HL-60 (cell line): ENCODE measurements at regions not wholly inside any gene's neighbourhood (a gene's known extent, or its start where the extent isn't known, plus 50 kb on each side); places are given as distances from the start of the nearest gene placed in this dataset.

Experiments used
- DNase-seq, 2 experiments: peaks; one replicate each; pipeline ENCODE4 v3.0.0-alpha.2; 2010 to 2020; ENCODE audit warnings: low read depth in 1 of 2, low spot score in 1 of 2
- H3K27ac ChIP-seq: fragments of 250-450 bp; sonication (Bioruptor Pico); replicated peaks from 2 replicates; pipeline ENCODE4 v1.5.1; 2020; ENCODE audit warnings: mild to moderate bottlenecking, moderate library complexity
- H3K27me3 ChIP-seq: fragments of 250-450 bp; sonication (Bioruptor Pico); 2 replicates; pipeline ENCODE4 v1.5.1; 2021; ENCODE audit warnings: mild to moderate bottlenecking, moderate library complexity; ENCODE audit not compliant: insufficient read depth, poor library complexity, severe bottlenecking
- H3K4me3 ChIP-seq: replicated peaks from 2 replicates; pipeline ENCODE4 v1.5.1; 2011; ENCODE audit warnings: mild to moderate bottlenecking, control low read depth, low read length; ENCODE audit not compliant: insufficient read depth
- GABPA ChIP-seq: IDR thresholded peaks from 2 replicates; pipeline ENCODE4 v1.6.1; 2012; ENCODE audit warnings: low read depth
- POLR2AphosphoS5 ChIP-seq: IDR thresholded peaks from 2 replicates; pipeline ENCODE4 v1.6.1; 2012; ENCODE audit warnings: low read depth
- SPI1 ChIP-seq: IDR thresholded peaks from 2 replicates; pipeline ENCODE4 v1.6.1; 2012; ENCODE audit warnings: low read depth, mild to moderate bottlenecking, borderline replicate concordance
- TF ChIP-seq, protein P1 (sequence below): IDR thresholded peaks from 2 replicates; pipeline ENCODE4 v1.6.1; 2012; ENCODE audit warnings: low read depth; ENCODE audit not compliant: insufficient replicate concordance
- TF ChIP-seq, protein P2 (sequence below): IDR thresholded peaks from one replicate; pipeline ENCODE4 v1.5.1; 2011; ENCODE audit warnings: low read length, control low read depth, inconsistent platforms; ENCODE audit not compliant: insufficient read depth

DNA sequence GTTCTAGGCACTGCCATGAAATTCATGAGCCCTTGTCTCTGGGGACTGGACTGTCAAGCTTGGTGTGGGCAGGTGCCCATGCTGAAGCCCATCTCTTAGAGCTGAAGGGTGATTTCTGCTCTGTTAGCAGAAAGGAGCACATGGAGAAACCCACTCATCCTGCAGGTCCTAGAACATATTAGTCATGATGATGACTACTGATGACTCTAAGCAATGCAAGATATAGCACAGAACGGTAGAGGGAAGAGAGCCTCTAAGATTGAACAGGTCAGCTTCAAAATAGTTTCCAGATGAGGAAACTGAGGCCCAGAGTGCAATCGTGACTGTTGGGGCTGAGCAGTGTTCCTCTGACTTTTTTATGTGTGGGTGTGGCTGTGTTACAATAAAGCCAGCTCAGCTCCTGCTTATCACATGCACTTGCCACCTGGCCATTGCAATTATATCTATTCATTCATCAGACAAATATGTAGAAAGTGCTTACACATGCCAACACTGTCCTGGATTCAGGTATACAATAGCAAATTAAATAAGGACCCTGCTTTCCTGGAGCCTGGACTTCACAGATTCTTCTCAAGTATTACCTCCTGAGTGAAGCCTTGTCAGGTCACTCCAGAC, 140.2 kb upstream of the BRINP1 start:
- TF ChIP-seq GABPA (no peak), SPI1 (no peak)
- TF ChIP-seq, protein P1, sequence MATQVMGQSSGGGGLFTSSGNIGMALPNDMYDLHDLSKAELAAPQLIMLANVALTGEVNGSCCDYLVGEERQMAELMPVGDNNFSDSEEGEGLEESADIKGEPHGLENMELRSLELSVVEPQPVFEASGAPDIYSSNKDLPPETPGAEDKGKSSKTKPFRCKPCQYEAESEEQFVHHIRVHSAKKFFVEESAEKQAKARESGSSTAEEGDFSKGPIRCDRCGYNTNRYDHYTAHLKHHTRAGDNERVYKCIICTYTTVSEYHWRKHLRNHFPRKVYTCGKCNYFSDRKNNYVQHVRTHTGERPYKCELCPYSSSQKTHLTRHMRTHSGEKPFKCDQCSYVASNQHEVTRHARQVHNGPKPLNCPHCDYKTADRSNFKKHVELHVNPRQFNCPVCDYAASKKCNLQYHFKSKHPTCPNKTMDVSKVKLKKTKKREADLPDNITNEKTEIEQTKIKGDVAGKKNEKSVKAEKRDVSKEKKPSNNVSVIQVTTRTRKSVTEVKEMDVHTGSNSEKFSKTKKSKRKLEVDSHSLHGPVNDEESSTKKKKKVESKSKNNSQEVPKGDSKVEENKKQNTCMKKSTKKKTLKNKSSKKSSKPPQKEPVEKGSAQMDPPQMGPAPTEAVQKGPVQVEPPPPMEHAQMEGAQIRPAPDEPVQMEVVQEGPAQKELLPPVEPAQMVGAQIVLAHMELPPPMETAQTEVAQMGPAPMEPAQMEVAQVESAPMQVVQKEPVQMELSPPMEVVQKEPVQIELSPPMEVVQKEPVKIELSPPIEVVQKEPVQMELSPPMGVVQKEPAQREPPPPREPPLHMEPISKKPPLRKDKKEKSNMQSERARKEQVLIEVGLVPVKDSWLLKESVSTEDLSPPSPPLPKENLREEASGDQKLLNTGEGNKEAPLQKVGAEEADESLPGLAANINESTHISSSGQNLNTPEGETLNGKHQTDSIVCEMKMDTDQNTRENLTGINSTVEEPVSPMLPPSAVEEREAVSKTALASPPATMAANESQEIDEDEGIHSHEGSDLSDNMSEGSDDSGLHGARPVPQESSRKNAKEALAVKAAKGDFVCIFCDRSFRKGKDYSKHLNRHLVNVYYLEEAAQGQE, result no peak
- no peak for DNase-seq
- no peak overlapping the region for H3K27ac ChIP-seq
- H3K27me3 ChIP-seq, result no peaks in the 10 kb centered on the region
- H3K4me3 ChIP-seq, result no peak overlapping the region

DNA sequence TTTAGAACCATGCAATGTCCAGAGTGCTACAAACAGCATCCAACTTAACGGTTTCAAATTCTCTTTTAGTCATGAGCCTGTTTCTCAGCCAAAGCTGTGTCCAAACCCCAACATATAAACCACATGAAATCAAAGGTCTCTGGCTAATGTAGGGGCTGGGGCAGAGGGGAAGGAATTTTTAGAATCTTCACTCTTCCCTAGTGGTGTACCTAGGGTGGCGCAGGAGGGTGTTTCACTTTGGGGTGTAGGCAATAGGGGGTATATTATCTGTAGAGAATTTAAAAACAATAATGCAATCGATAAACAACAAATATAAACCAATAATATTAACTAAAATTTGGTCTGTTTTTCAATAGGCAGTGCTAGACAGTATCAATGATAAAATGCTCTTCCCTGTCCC, 132.1 kb upstream of the BRINP1 start:
- Histone ChIP-seq H3K4me3 (no peak overlapping the region), H3K27ac (no peak overlapping the region), H3K27me3 (no peaks in the 10 kb centered on the region)
- DNase-seq, result no peak
- TF ChIP-seq GABPA (no peak), POLR2AphosphoS5 (no peak), SPI1 (no peak)
- TF ChIP-seq, protein P1, result no peak
- TF ChIP-seq, protein P2, sequence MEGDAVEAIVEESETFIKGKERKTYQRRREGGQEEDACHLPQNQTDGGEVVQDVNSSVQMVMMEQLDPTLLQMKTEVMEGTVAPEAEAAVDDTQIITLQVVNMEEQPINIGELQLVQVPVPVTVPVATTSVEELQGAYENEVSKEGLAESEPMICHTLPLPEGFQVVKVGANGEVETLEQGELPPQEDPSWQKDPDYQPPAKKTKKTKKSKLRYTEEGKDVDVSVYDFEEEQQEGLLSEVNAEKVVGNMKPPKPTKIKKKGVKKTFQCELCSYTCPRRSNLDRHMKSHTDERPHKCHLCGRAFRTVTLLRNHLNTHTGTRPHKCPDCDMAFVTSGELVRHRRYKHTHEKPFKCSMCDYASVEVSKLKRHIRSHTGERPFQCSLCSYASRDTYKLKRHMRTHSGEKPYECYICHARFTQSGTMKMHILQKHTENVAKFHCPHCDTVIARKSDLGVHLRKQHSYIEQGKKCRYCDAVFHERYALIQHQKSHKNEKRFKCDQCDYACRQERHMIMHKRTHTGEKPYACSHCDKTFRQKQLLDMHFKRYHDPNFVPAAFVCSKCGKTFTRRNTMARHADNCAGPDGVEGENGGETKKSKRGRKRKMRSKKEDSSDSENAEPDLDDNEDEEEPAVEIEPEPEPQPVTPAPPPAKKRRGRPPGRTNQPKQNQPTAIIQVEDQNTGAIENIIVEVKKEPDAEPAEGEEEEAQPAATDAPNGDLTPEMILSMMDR, result no peak

DNA sequence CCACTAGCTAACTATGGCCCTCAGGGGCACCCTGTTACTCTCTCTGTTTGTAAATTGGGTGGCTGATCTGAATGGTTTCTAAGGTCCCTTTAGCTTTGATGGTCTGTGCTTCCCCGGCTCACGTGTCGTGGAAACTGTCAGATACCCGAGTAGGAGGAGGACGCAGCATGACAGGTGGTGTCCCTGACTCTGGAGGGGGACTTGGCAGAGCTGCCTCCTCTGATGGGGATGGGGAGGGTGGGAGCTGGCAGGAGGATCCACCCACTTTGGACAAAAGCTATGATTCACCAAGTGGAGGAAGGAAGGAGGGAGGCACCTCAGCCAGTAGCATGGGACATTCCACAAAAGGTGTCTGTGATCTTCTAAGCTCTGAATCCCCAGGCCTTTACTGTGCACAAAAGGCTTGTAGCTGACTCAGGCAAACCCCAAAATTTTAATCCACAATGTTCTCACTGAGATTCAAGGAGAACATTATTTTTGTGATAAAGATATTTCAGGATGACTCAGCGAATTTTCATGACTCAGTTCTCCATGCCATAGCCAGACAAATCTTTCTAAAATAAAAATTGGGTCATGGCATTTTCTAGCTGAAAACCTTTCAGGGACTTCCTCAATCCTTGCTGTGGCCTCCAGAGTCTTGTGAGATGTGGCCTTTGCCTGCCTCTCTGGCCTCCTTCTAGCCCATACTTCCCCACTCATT, 131.0 kb upstream of the BRINP1 start:
- Histone ChIP-seq H3K4me3 (no peak overlapping the region), H3K27me3 (no peaks in the 10 kb centered on the region), H3K27ac (no peak overlapping the region)
- TF ChIP-seq SPI1, result no peak
- TF ChIP-seq POLR2AphosphoS5, result no peak
- TF ChIP-seq, protein P2, result no peak
- TF ChIP-seq, protein P1, result no peak
- TF ChIP-seq GABPA, result no peak
- DNase-seq, result no peak
